IMR-90 (cell line): ENCODE measurements at regions not wholly inside any gene's neighbourhood (a gene's known extent, or its start where the extent isn't known, plus 50 kb on each side); places are given as distances from the start of the nearest gene placed in this dataset.

ENCODE experiments used
- ATAC-seq: fragments of 200-7000 bp; cut with Tn5 transposase; 2 replicates; pipeline ENCODE4 v1.9.1; 2020; ENCODE audit warnings: low read depth, mild to moderate bottlenecking, moderate library complexity
- BruUV-seq: library from RNA; stranded (reverse); fragments of 400-500 nt; replicated peaks from 2 replicates; lab custom pipeline; 2021; lab: Mats Ljungman, UMichigan
- CTCF ChIA-PET: fragments of 300-600 bp; formaldehyde crosslinking; extraction: SDS; loops from one replicate; lab custom pipeline; 2021; ENCODE audit warnings: antibody characterized with exemption; lab: Yijun Ruan, JAX
- POLR2A ChIA-PET: fragments of 300-600 bp; sonication (Branson Sonifier 250); formaldehyde crosslinking; loops from one replicate; lab custom pipeline; 2022; ENCODE audit warnings: antibody characterized with exemption; ENCODE audit not compliant: unreplicated experiment; lab: Charles Lee
- DNase-seq: peaks from one replicate; pipeline ENCODE4 v3.0.0; 2013
- H2AFZ ChIP-seq: replicated peaks from 2 replicates; pipeline ENCODE3; 2013; ENCODE audit warnings: low read length, mild to moderate bottlenecking; ENCODE audit not compliant: poor library complexity
- H2AK5ac ChIP-seq: 2 replicates; pipeline ENCODE4 v1.6.1; 2013; ENCODE audit warnings: low read depth, low read length, inconsistent platforms
- H2AK9ac ChIP-seq: replicated peaks from 2 replicates; pipeline ENCODE3; 2013; ENCODE audit warnings: mild to moderate bottlenecking, low read depth, low read length, moderate library complexity; ENCODE audit not compliant: poor library complexity
- H2BK120ac ChIP-seq: 2 replicates; pipeline ENCODE4 v1.6.1; 2013; ENCODE audit warnings: low read depth, low read length, inconsistent platforms
- H2BK15ac ChIP-seq: 3 replicates; pipeline ENCODE4 v1.6.1; 2013; ENCODE audit warnings: low read depth, low read length, inconsistent platforms
- H2BK20ac ChIP-seq: 2 replicates; pipeline ENCODE4 v1.6.1; 2013; ENCODE audit warnings: low read depth, mild to moderate bottlenecking, inconsistent platforms, low read length, moderate library complexity
- H2BK5ac ChIP-seq: 2 replicates; pipeline ENCODE4 v1.6.1; 2013; ENCODE audit warnings: mild to moderate bottlenecking, low read depth, low read length, inconsistent platforms; ENCODE audit not compliant: poor library complexity, severe bottlenecking
- H3K14ac ChIP-seq: replicated peaks from 2 replicates; pipeline ENCODE4 v1.6.1; 2013; ENCODE audit warnings: low read depth, low read length, inconsistent platforms
- H3K18ac ChIP-seq: 2 replicates; pipeline ENCODE4 v1.6.1; 2013; ENCODE audit warnings: low read depth, low read length, control low read depth
- H3K23ac ChIP-seq: 2 replicates; pipeline ENCODE4 v1.6.1; 2013; ENCODE audit warnings: low read depth, low read length, inconsistent platforms
- H3K27ac ChIP-seq: 2 replicates; pipeline ENCODE4 v1.5.1; 2013; ENCODE audit warnings: mild to moderate bottlenecking, control low read depth, low read length; ENCODE audit not compliant: insufficient read depth
- H3K27me3 ChIP-seq: 2 replicates; pipeline ENCODE4 v1.6.1; 2013; ENCODE audit warnings: low read length; ENCODE audit not compliant: control insufficient read depth, insufficient read depth
- H3K36me3 ChIP-seq: 2 replicates; pipeline ENCODE4 v1.6.1; 2013; ENCODE audit warnings: low read length, mixed read lengths; ENCODE audit not compliant: control insufficient read depth, insufficient read depth
- H3K4ac ChIP-seq: 2 replicates; pipeline ENCODE4 v1.6.1; 2013; ENCODE audit warnings: low read depth, low read length, inconsistent platforms
- H3K4me1 ChIP-seq: 2 replicates; pipeline ENCODE4 v1.6.1; 2013; ENCODE audit warnings: low read length, mixed read lengths; ENCODE audit not compliant: control insufficient read depth, insufficient read depth
- H3K4me2 ChIP-seq: 2 replicates; pipeline ENCODE4 v1.6.1; 2013; ENCODE audit warnings: low read depth, mild to moderate bottlenecking, control low read depth, low read length, moderate library complexity
- H3K4me3 ChIP-seq: 2 replicates; pipeline ENCODE4 v1.5.1; 2013; ENCODE audit warnings: low read depth, mild to moderate bottlenecking, control low read depth, low read length, moderate library complexity; ENCODE audit not compliant: insufficient read depth
- H3K56ac ChIP-seq: 2 replicates; pipeline ENCODE4 v1.6.1; 2013; ENCODE audit warnings: low read length, inconsistent platforms; ENCODE audit not compliant: insufficient read depth; ENCODE audit errors: extremely low read depth
- H3K79me1 ChIP-seq, 2 experiments: 2 replicates each; pipeline ENCODE4 v1.6.1; 2013; ENCODE audit warnings: low read length in 2 of 2, inconsistent platforms in 1 of 2, low read depth in 1 of 2
- H3K9ac ChIP-seq: 2 replicates; pipeline ENCODE4 v1.6.1; 2013; ENCODE audit warnings: low read depth, low read length, control low read depth
- H3K9me1 ChIP-seq: 2 replicates; pipeline ENCODE4 v1.6.1; 2013; ENCODE audit warnings: low read length, inconsistent platforms; ENCODE audit not compliant: insufficient read depth
- H3K9me3 ChIP-seq: 2 replicates; pipeline ENCODE4 v1.6.1; 2013; ENCODE audit warnings: low read length; ENCODE audit not compliant: control insufficient read depth, insufficient read depth
- H4K20me1 ChIP-seq: 2 replicates; pipeline ENCODE4 v1.6.1; 2013; ENCODE audit warnings: low read length, inconsistent platforms; ENCODE audit not compliant: insufficient read depth
- H4K5ac ChIP-seq: 2 replicates; pipeline ENCODE4 v1.6.1; 2013; ENCODE audit warnings: mild to moderate bottlenecking, low read depth, low read length, control low read depth
- H4K8ac ChIP-seq, 2 experiments: 2 replicates each; pipeline ENCODE4 v1.6.1; 2013; ENCODE audit warnings: low read depth in 2 of 2, low read length in 2 of 2, control low read depth in 1 of 2, inconsistent platforms in 1 of 2
- H4K91ac ChIP-seq: 2 replicates; pipeline ENCODE4 v1.6.1; 2013; ENCODE audit warnings: low read depth, low read length, inconsistent platforms; ENCODE audit not compliant: insufficient read depth
- BHLHE40 ChIP-seq: fragments of 150-350 bp; IDR thresholded peaks from 2 replicates; pipeline ENCODE4 v1.6.1; 2016; ENCODE audit warnings: mild to moderate bottlenecking, low read depth, low read length
- CEBPB ChIP-seq: IDR thresholded peaks from 2 replicates; pipeline ENCODE4 v1.6.1; 2012; ENCODE audit warnings: low read depth, low read length, improper control_type of control experiment
- CHD1 ChIP-seq: IDR thresholded peaks from 2 replicates; pipeline ENCODE4 v1.6.1; 2012; ENCODE audit warnings: low read depth, low read length, improper control_type of control experiment
- CTCF ChIP-seq: conservative IDR thresholded peaks from 2 replicates; pipeline ENCODE4 v1.5.1; 2012; ENCODE audit warnings: mild to moderate bottlenecking, low read depth, low read length, improper control_type of control experiment
- ELK1 ChIP-seq: fragments of 150-350 bp; IDR thresholded peaks from 2 replicates; pipeline ENCODE4 v1.6.1; 2016; ENCODE audit warnings: low read depth, mild to moderate bottlenecking, low read length, moderate library complexity, borderline replicate concordance
- FOS ChIP-seq: fragments of 150-350 bp; IDR thresholded peaks from 2 replicates; pipeline ENCODE4 v1.6.1; 2016; ENCODE audit warnings: low read depth, low read length
- MAFK ChIP-seq: IDR thresholded peaks from 2 replicates; pipeline ENCODE4 v1.6.1; 2012; ENCODE audit warnings: low read depth, low read length, improper control_type of control experiment
- MAZ ChIP-seq: IDR thresholded peaks from 2 replicates; pipeline ENCODE4 v1.6.1; 2012; ENCODE audit warnings: low read depth, mild to moderate bottlenecking, low read length, improper control_type of control experiment, moderate library complexity, borderline replicate concordance
- MXI1 ChIP-seq: IDR thresholded peaks from 2 replicates; pipeline ENCODE4 v1.6.1; 2012; ENCODE audit warnings: low read depth, mild to moderate bottlenecking, low read length, moderate library complexity, borderline replicate concordance
- NFE2L2 ChIP-seq: fragments of 150-350 bp; IDR thresholded peaks from 2 replicates; pipeline ENCODE4 v1.6.1; 2016; ENCODE audit warnings: low read depth, mild to moderate bottlenecking, low read length
- POLR2A ChIP-seq: IDR thresholded peaks from 2 replicates; pipeline ENCODE4 v1.6.1; 2012; ENCODE audit warnings: mild to moderate bottlenecking, low read depth, low read length
- RAD21 ChIP-seq: IDR thresholded peaks from 2 replicates; pipeline ENCODE4 v1.6.1; 2012; ENCODE audit warnings: low read length, improper control_type of control experiment
- RCOR1 ChIP-seq: IDR thresholded peaks from 2 replicates; pipeline ENCODE4 v1.6.1; 2012; ENCODE audit warnings: mild to moderate bottlenecking, low read length, improper control_type of control experiment; ENCODE audit not compliant: insufficient replicate concordance
- RFX5 ChIP-seq: IDR thresholded peaks from 2 replicates; pipeline ENCODE4 v1.8.0; 2012; ENCODE audit warnings: low read depth, mild to moderate bottlenecking, low read length, moderate library complexity
- SMC3 ChIP-seq: fragments of 150-350 bp; IDR thresholded peaks from 2 replicates; pipeline ENCODE4 v1.6.1; 2016; ENCODE audit warnings: low read depth, mild to moderate bottlenecking, antibody characterized with exemption, low read length, moderate library complexity
- USF2 ChIP-seq: fragments of 150-350 bp; IDR thresholded peaks from 2 replicates; pipeline ENCODE4 v1.6.1; 2017; ENCODE audit warnings: mild to moderate bottlenecking, antibody characterized with exemption, low read length, low read depth
- WGBS, 2 experiments: methylation state at CpG; one replicate each; pipeline versions ENCODE4 v1.1.5 to v1.1.7; 2013; ENCODE audit warnings: missing lambda C conversion rate in 2 of 2; ENCODE audit not compliant: insufficient read length in 1 of 2; ENCODE audit errors: extremely low coverage in 2 of 2; 5-methylcytosine and 5-hydroxymethylcytosine counted together
- dilution Hi-C: fragments of 300-500 bp; cut with HindIII; formaldehyde crosslinking; loops from one replicate; pipeline ENCODE4 v1.14.3; 2018; ENCODE audit warnings: low sequenced_read_pairs; ENCODE audit not compliant: unreplicated experiment
- in situ Hi-C: fragments of 300-500 bp; cut with MboI; formaldehyde crosslinking; loops from 3 replicates; pipeline ENCODE4 v1.14.3; 2019; ENCODE audit warnings: low sequenced_read_pairs, inconsistent platforms, mixed read lengths
- intact Hi-C: fragments of 100-400 bp; cut with micrococcal nuclease; formaldehyde crosslinking; loops from 2 replicates; pipeline ENCODE4 v1.10.0; 2022

GRCh38 chr4:14920759-14921320, 81.4 kb upstream of the CPEB2 start:
- no TSS peak for BruUV-seq
- Histone ChIP-seq H2BK120ac (no peak overlapping the region), H2BK20ac (no peak overlapping the region), H3K79me1 (no peaks in the 10 kb centered on the region), H3K9me1 (peaks cover 8% of the 10 kb centered on the region; the same call in 1 of the 2 replicates), H3K36me3 (no peaks in the 10 kb centered on the region), H2AK9ac (no peak overlapping the region), H4K8ac (no peak overlapping the region), H3K23ac (no peak overlapping the region), H3K27ac (no peak overlapping the region), H2BK15ac (no peak overlapping the region), H2AK5ac (no peak overlapping the region), H3K4me3 (no peak overlapping the region), H2BK5ac (no peak overlapping the region), H4K91ac (no peak overlapping the region), H3K27me3 (no peaks in the 10 kb centered on the region), H4K20me1 (no peaks in the 10 kb centered on the region), H3K9ac (no peak overlapping the region), H3K4me2 (no peak overlapping the region), H3K4ac (no peak overlapping the region), H4K5ac (no peak overlapping the region), H2AFZ (no peak overlapping the region), H3K9me3 (no peaks in the 10 kb centered on the region), H3K56ac (no peak overlapping the region), H3K14ac (no peak overlapping the region), H3K18ac (no peak overlapping the region), H3K4me1 (peaks cover 5% of the 10 kb centered on the region)
- ChIA-PET CTCF (no interaction called here), POLR2A (no interaction called here)
- intact Hi-C loops (no loop called here), in situ Hi-C loops (no loop called here), dilution Hi-C loops (no loop called here)
- DNase-seq (no peak), ATAC-seq (no peak)
- WGBS, 2 experiments = no CpG with 5 or more reads among the region's 3 CpGs
- TF ChIP-seq CHD1 = no peak
- TF ChIP-seq FOS = no peak
- TF ChIP-seq RFX5 = no peak
- TF ChIP-seq RCOR1 = no peak
- no peak for TF ChIP-seq BHLHE40
- no peak for TF ChIP-seq CEBPB
- no peak for TF ChIP-seq NFE2L2
- TF ChIP-seq MAFK = no peak
- no peak for TF ChIP-seq USF2
- no peak for TF ChIP-seq SMC3
- no peak for TF ChIP-seq POLR2A
- TF ChIP-seq CTCF = no peak
- TF ChIP-seq ELK1 = no peak
- TF ChIP-seq RAD21 = no peak
- TF ChIP-seq MAZ = no peak
- TF ChIP-seq MXI1 = no peak
